PC-9 (cell line): ENCODE measurements at regions not wholly inside any gene's neighbourhood (a gene's known extent, or its start where the extent isn't known, plus 50 kb on each side); places are given as distances from the start of the nearest gene placed in this dataset.

Source experiments
- CTCF ChIP-seq: fragments of 200-600 bp; sonication (generic); conservative IDR thresholded peaks from 2 replicates; pipeline ENCODE4 v1.6.1; 2017; ENCODE audit warnings: mixed run types, antibody characterized with exemption, mild to moderate bottlenecking, moderate library complexity
- EZH2 ChIP-seq: fragments of 200-600 bp; sonication (generic); IDR thresholded peaks from 2 replicates; pipeline ENCODE4 v1.8.0; 2017; ENCODE audit warnings: antibody characterized with exemption, low read depth

- TF ChIP-seq CTCF (no peak), EZH2 (no peak)
Observed at GRCh38 chr7:48703466-48703865, 220.9 kb upstream of the CDC14C start.
